ENCODE measurements at regions not wholly inside any gene's neighbourhood (a gene's known extent, or its start where the extent isn't known, plus 50 kb on each side); places are given as distances from the start of the nearest gene placed in this dataset.

- TF ChIP-seq ELK1 (IDR thresholded peaks at IDR 0.05; ENCODE audit: low read depth, low read length) (no peak), SMC3 (IDR thresholded peaks at IDR 0.05; ENCODE audit: borderline replicate concordance, low read length) (no peak), CHD2 (IDR thresholded peaks at IDR 0.05; ENCODE audit: borderline replicate concordance, low read depth, low read length) (no peak), HDGF (IDR thresholded peaks at IDR 0.05) (no peak), EP300 (IDR thresholded peaks at IDR 0.05; ENCODE audit: borderline replicate concordance in 1 of 2, control insufficient read depth in 1 of 2, low read depth in 2 of 2, low read length in 2 of 2) (no peak)
These were observed 372.2 kb downstream of the GRXCR1 start (continued) for GRCh38 chr4:43264730-43265129.

GRCh38 chr4:43271946-43272345, 379.4 kb downstream of the GRXCR1 start:
- ChIA-PET RAD21 (ENCODE audit: unreplicated experiment) (interaction anchor here (1.6 kb wide), 1 partner anchor 140 kb away, joined by 5 read pairs; no protein-coding TSS in a partner anchor), CTCF (interaction anchor here (1.7 kb wide), 1 partner anchor 140 kb away, joined by 6 read pairs; no protein-coding TSS in a partner anchor), POLR2A (no interaction called here), SMC1A (ENCODE audit: uncharacterized antibody, unreplicated experiment) (no interaction called here)
- Histone ChIP-seq H3K36me3 (ENCODE audit: control insufficient read depth in 2 of 2, insufficient read depth in 2 of 2, low read length in 1 of 2) (no peaks in the 10 kb centered on the region), H3K4me1 (ENCODE audit: control insufficient read depth, insufficient read depth, low read length) (no peaks in the 10 kb centered on the region), H3K9me3 (replicated peaks; ENCODE audit: control insufficient read depth, insufficient read depth, low read length) (no peaks in the 10 kb centered on the region), H4K20me1 (ENCODE audit: control insufficient read depth, insufficient read depth) (no peaks in the 10 kb centered on the region), H2AFZ (ENCODE audit: control insufficient read depth, low read depth, low read length) (no peak overlapping the region), H3K9ac (ENCODE audit: control insufficient read depth, insufficient read depth, low read length) (no peak overlapping the region), H3K27me3 (replicated peaks in 1 of 2; ENCODE audit: control insufficient read depth in 2 of 2, insufficient read depth in 2 of 2, low read length in 1 of 2) (no peaks in the 10 kb centered on the region), H3K4me2 (ENCODE audit: control insufficient read depth, insufficient read depth) (no peak overlapping the region), H3K27ac (ENCODE audit: control insufficient read depth, insufficient read depth) (no peak overlapping the region), H3K4me3 (no peak overlapping the region), H3K79me2 (ENCODE audit: control insufficient read depth, insufficient read depth, low read length) (no peaks in the 10 kb centered on the region)
- no TSS peak for BruUV-seq (replicated peaks)
- TF ChIP-seq SREBF2 (IDR thresholded peaks at IDR 0.05; ENCODE audit: low read length) (no peak), IRF3 (IDR thresholded peaks at IDR 0.05) (no peak), STAT3 (IDR thresholded peaks at IDR 0.05; ENCODE audit: low read depth, low read length) (no peak), TCF12 (IDR thresholded peaks at IDR 0.05; ENCODE audit: low read depth, low read length) (no peak), PAX5 (IDR thresholded peaks at IDR 0.05; ENCODE audit: borderline replicate concordance, low read depth, low read length) (no peak)
- ATAC-seq (no peak), FAIRE-seq (no peak), DNase-seq (ENCODE audit: low read depth, low spot score) (no peak)
- in situ Hi-C loops (cut with MboI): no loop called here
- intact Hi-C loops (cut with micrococcal nuclease; ENCODE audit: unreplicated experiment): no loop called here
- 0% methylated on average over 1 of the region's 1 CpG for WGBS (ENCODE audit: insufficient coverage, insufficient replicate concordance, low lambda C conversion rate, missing lambda C conversion rate)

Measured in GM12878 (cell line).